DND-41 (cell line): ENCODE measurements at regions not wholly inside any gene's neighbourhood (a gene's known extent, or its start where the extent isn't known, plus 50 kb on each side); places are given as distances from the start of the nearest gene placed in this dataset.

Experiments
- ATAC-seq: fragments of 200-7000 bp; cut with Tn5 transposase; 3 replicates; pipeline ENCODE4 v1.9.1; 2021; ENCODE audit warnings: low read depth; ENCODE audit not compliant: insufficient read depth
- DNase-seq: peaks from one replicate; pipeline ENCODE4 v3.0.0-alpha.2; 2020
- H2AFZ ChIP-seq: 2 replicates; pipeline ENCODE4 v1.6.0; 2012; ENCODE audit warnings: low read depth, low read length
- H3K27ac ChIP-seq: 2 replicates; pipeline ENCODE4 v1.5.1; 2012; ENCODE audit warnings: low read length, inconsistent platforms
- H3K27me3 ChIP-seq: fragments of 200-600 bp; sonication (generic); 2 replicates; pipeline ENCODE4 v1.6.0; 2012; ENCODE audit warnings: low read length, mild to moderate bottlenecking, inconsistent platforms; ENCODE audit not compliant: insufficient read depth, poor library complexity
- H3K36me3 ChIP-seq: 2 replicates; pipeline ENCODE4 v1.5.1; 2012; ENCODE audit warnings: low read length, inconsistent platforms; ENCODE audit not compliant: insufficient read depth
- H3K4me1 ChIP-seq: 2 replicates; pipeline ENCODE4 v1.5.1; 2012; ENCODE audit warnings: mild to moderate bottlenecking, low read length; ENCODE audit not compliant: insufficient read depth
- H3K4me2 ChIP-seq: 2 replicates; pipeline ENCODE4 v1.6.0; 2012; ENCODE audit warnings: mild to moderate bottlenecking, moderate library complexity, low read length, inconsistent platforms; ENCODE audit not compliant: insufficient read depth
- H3K4me3 ChIP-seq, 2 experiments: fragments of 200-600 bp in 1 of 2; shearing (Covaris generic) in 1 of 2; 2 replicates each; pipeline ENCODE4 v1.5.1; 2012 to 2016; ENCODE audit warnings: inconsistent platforms in 2 of 2, low read length in 2 of 2, mild to moderate bottlenecking in 2 of 2, low read depth in 1 of 2, moderate library complexity in 1 of 2
- H3K79me2 ChIP-seq: 2 replicates; pipeline ENCODE4 v1.6.0; 2012; ENCODE audit warnings: low read length, inconsistent platforms; ENCODE audit not compliant: insufficient read depth
- H3K9ac ChIP-seq: 2 replicates; pipeline ENCODE4 v1.6.0; 2012; ENCODE audit warnings: low read depth, mild to moderate bottlenecking, inconsistent platforms, low read length, moderate library complexity
- H3K9me3 ChIP-seq: 2 replicates; pipeline ENCODE4 v1.5.1; 2012; ENCODE audit warnings: low read length, moderate library complexity, mild to moderate bottlenecking, inconsistent platforms; ENCODE audit not compliant: insufficient read depth, severe bottlenecking
- H4K20me1 ChIP-seq: 2 replicates; pipeline ENCODE4 v1.6.0; 2012; ENCODE audit warnings: low read length; ENCODE audit not compliant: insufficient read depth
- CTCF ChIP-seq: IDR thresholded peaks from 2 replicates; pipeline ENCODE4 v1.5.1; 2012; ENCODE audit warnings: borderline replicate concordance, low read length, moderate library complexity, mild to moderate bottlenecking; ENCODE audit not compliant: poor library complexity, severe bottlenecking; ENCODE audit errors: extremely low read depth
- EZH2 ChIP-seq: IDR thresholded peaks from 3 replicates; pipeline ENCODE4 v1.6.1; 2012; ENCODE audit warnings: borderline replicate concordance, low read depth, mild to moderate bottlenecking, moderate library complexity, low read length, inconsistent platforms; ENCODE audit not compliant: severe bottlenecking

- no peak for TF ChIP-seq CTCF
- no peak for TF ChIP-seq EZH2
- Histone ChIP-seq H3K27me3 (no peaks in the 10 kb centered on the region), H4K20me1 (no peaks in the 10 kb centered on the region), H3K36me3 (no peaks in the 10 kb centered on the region), H3K79me2 (no peaks in the 10 kb centered on the region), H3K4me1 (peaks cover 7% of the 10 kb centered on the region), H3K9ac (no peak overlapping the region), H2AFZ (no peak overlapping the region), H3K9me3 (no peaks in the 10 kb centered on the region), H3K27ac (no peak overlapping the region), H3K4me2 (no peak overlapping the region), H3K4me3 (no peak overlapping the region)
- DNase-seq = no peak
- no peak for ATAC-seq
Observed at GRCh38 chr1:212219679-212220463, 65.3 kb upstream of the PPP2R5A start.

DNA sequence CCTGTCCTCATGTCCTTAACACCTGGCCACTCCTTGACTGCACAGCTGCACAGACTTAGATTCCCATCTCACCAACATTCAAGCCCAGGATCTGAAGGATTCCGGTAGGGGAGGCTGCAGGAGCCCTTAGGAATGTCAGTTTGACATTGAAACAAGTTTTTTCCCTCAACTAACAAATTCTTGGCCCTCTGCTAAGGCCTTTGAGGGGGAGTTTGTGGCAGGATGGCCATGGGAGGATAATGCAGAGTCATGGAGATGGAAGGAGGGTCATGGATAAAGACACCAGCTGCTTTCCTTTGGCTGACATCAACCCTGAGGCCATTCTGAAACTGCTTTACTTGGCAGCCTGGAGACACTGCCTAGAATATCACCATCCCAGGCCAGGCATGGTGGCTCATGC, 63.4 kb upstream of the PPP2R5A start:
- H3K27ac ChIP-seq = no peak overlapping the region
- H3K79me2 ChIP-seq = no peaks in the 10 kb centered on the region
- H3K27me3 ChIP-seq = no peaks in the 10 kb centered on the region
- ATAC-seq (no peak), DNase-seq (no peak)
- H2AFZ ChIP-seq = no peak overlapping the region
- H3K4me1 ChIP-seq = peaks cover 7% of the 10 kb centered on the region
- H3K4me2 ChIP-seq = no peak overlapping the region
- no peak overlapping the region for H3K9ac ChIP-seq
- TF ChIP-seq CTCF (no peak), EZH2 (no peak)
- no peaks in the 10 kb centered on the region for H4K20me1 ChIP-seq
- no peak overlapping the region for H3K4me3 ChIP-seq
- H3K9me3 ChIP-seq = no peaks in the 10 kb centered on the region
- no peaks in the 10 kb centered on the region for H3K36me3 ChIP-seq

DNA sequence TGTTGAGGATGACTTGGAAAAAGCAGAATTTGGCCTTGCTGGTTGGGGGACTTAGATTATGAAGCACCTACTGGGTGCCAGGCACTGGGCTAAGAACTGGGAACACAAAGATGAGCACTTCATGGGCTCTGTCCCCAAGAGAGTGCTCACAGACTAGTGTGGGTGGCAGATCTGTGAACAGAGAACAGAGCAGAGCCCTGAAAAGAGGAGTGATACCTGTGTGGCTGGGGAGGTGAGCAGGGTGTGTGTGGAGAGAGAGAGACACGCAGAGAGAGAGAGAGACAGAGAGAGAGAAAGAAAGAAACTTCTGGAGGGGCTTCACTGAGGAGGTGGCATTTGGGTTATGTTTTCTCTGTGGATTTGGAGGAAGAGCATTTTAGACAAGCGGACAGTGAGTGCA, 61.1 kb upstream of the PPP2R5A start:
- no peak overlapping the region for H3K4me2 ChIP-seq
- TF ChIP-seq EZH2 (no peak), CTCF (no peak)
- no peaks in the 10 kb centered on the region for H3K36me3 ChIP-seq

DNA sequence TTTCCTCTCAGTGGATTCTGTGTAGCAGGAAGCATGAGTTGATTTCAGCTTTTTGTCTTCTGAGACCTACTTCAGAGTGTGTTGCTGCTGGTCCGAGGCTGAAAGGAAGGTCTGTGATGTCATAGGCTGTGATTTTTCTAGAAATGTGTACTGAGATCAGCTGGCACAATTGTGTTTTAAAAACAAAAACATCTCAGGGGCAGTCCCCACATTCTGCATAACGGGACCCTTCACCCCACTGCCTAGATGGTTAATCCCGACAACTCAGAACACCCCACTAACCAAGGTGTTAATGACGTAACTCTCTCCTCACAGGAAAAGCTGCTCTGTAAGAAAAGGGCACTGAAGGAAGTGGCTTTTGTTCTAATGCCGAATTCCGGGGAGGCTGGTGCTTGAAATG, 59.8 kb upstream of the PPP2R5A start:
- H2AFZ ChIP-seq = no peak overlapping the region
- no peak overlapping the region for H3K4me3 ChIP-seq
- H3K27ac ChIP-seq = no peak overlapping the region
- no peaks in the 10 kb centered on the region for H3K27me3 ChIP-seq
- ATAC-seq = no peak
- H3K36me3 ChIP-seq = no peaks in the 10 kb centered on the region
- no peak for DNase-seq
- H3K4me2 ChIP-seq = no peak overlapping the region
- TF ChIP-seq CTCF (no peak), EZH2 (no peak)
- no peak overlapping the region for H3K9ac ChIP-seq
- no peaks in the 10 kb centered on the region for H3K9me3 ChIP-seq
- H4K20me1 ChIP-seq = no peaks in the 10 kb centered on the region
- H3K4me1 ChIP-seq = no peaks in the 10 kb centered on the region
- no peaks in the 10 kb centered on the region for H3K79me2 ChIP-seq

More for the DNA sequence above, 61.1 kb upstream of the PPP2R5A start:
- Histone ChIP-seq H3K79me2 (no peaks in the 10 kb centered on the region), H3K4me1 (no peaks in the 10 kb centered on the region), H3K9ac (no peak overlapping the region), H3K27me3 (no peaks in the 10 kb centered on the region), H3K27ac (no peak overlapping the region), H3K9me3 (no peaks in the 10 kb centered on the region), H2AFZ (no peak overlapping the region), H4K20me1 (no peaks in the 10 kb centered on the region), H3K4me3 (no peak overlapping the region)
- ATAC-seq (no peak), DNase-seq (no peak)
